H1 (cell line): ENCODE measurements at regions not wholly inside any gene's neighbourhood (a gene's known extent, or its start where the extent isn't known, plus 50 kb on each side); places are given as distances from the start of the nearest gene placed in this dataset.

Experiments used
- CTCF ChIA-PET: fragments of 300-600 bp; sonication (Branson Sonifier 250); formaldehyde crosslinking; loops from one replicate; lab custom pipeline; 2021; ENCODE audit not compliant: partially characterized antibody; lab: Charles Lee
- POLR2A ChIA-PET: fragments of 300-600 bp; sonication (Branson Sonifier 250); formaldehyde crosslinking; loops from one replicate; lab custom pipeline; 2021; ENCODE audit warnings: inconsistent platforms; ENCODE audit not compliant: partially characterized antibody; lab: Charles Lee
- DNase-seq, 2 experiments: peaks; one replicate each; pipeline versions ENCODE4 v3.0.0 to v3.0.0-alpha.2; 2010 to 2022; ENCODE audit warnings: low spot score in 2 of 2, low read depth in 1 of 2, mixed read lengths in 1 of 2
- FAIRE-seq: peaks from 2 replicates; lab custom pipeline; 2011; peaks lifted over from hg19 to GRCh38; lab: Jason Lieb, UNC
- H2AFZ ChIP-seq: 2 replicates; pipeline ENCODE4 v1.8.1; 2012; ENCODE audit warnings: low read length, inconsistent platforms
- H2AK5ac ChIP-seq: 2 replicates; pipeline ENCODE4 v1.6.1; 2013; ENCODE audit warnings: low read depth, low read length
- H2BK120ac ChIP-seq: replicated peaks from 2 replicates; pipeline ENCODE3; 2013; ENCODE audit warnings: low read depth, low read length, inconsistent platforms
- H2BK12ac ChIP-seq: 2 replicates; pipeline ENCODE4 v1.6.1; 2013; ENCODE audit warnings: low read depth, low read length
- H2BK15ac ChIP-seq: 2 replicates; pipeline ENCODE4 v1.6.1; 2013; ENCODE audit warnings: low read length
- H2BK20ac ChIP-seq: 2 replicates; pipeline ENCODE4 v1.6.1; 2013; ENCODE audit warnings: low read length
- H2BK5ac ChIP-seq: 2 replicates; pipeline ENCODE4 v1.6.1; 2013; ENCODE audit warnings: low read depth, low read length
- H3K14ac ChIP-seq: 2 replicates; pipeline ENCODE4 v1.6.1; 2013; ENCODE audit warnings: inconsistent platforms; ENCODE audit not compliant: insufficient read length
- H3K18ac ChIP-seq: 2 replicates; pipeline ENCODE4 v1.6.1; 2013; ENCODE audit warnings: low read length; ENCODE audit errors: extremely low read depth
- H3K23ac ChIP-seq: 2 replicates; pipeline ENCODE4 v1.6.1; 2013; ENCODE audit warnings: inconsistent platforms; ENCODE audit not compliant: insufficient read length
- H3K23me2 ChIP-seq: 2 replicates; pipeline ENCODE4 v1.6.1; 2013; ENCODE audit warnings: low read depth, low read length
- H3K27ac ChIP-seq: 2 replicates; pipeline ENCODE4 v1.6.1; 2011; ENCODE audit warnings: low read depth, low read length, inconsistent platforms
- H3K27me3 ChIP-seq, 4 experiments: replicated peaks in 1 of 4; 1 replicate in 1 of 4; 2 replicates in 3 of 4; pipeline versions ENCODE4 v1.6.1 to v1.8.1; 2011 to 2013; ENCODE audit warnings: low read length in 3 of 4, mild to moderate bottlenecking in 3 of 4, inconsistent platforms in 2 of 4, mixed read lengths in 2 of 4, moderate library complexity in 1 of 4; ENCODE audit not compliant: control insufficient read depth in 3 of 4, insufficient read depth in 3 of 4; ENCODE audit errors: extremely low read depth in 1 of 4
- H3K36me3 ChIP-seq, 4 experiments: 2 replicates each; pipeline versions ENCODE4 v1.6.1 to v1.8.1; 2011 to 2013; ENCODE audit warnings: mild to moderate bottlenecking in 4 of 4, low read length in 3 of 4, moderate library complexity in 2 of 4, control low read depth in 1 of 4, inconsistent platforms in 1 of 4; ENCODE audit not compliant: insufficient read depth in 4 of 4, control insufficient read depth in 2 of 4
- H3K4ac ChIP-seq: replicated peaks from 2 replicates; pipeline ENCODE3; 2013; ENCODE audit warnings: low read length, low read depth, mixed read lengths, inconsistent platforms; ENCODE audit not compliant: insufficient read length
- H3K4me1 ChIP-seq, 4 experiments: replicated peaks in 1 of 4; 1 replicate in 1 of 4; 2 replicates in 3 of 4; pipeline versions ENCODE4 v1.6.1 to v1.8.1; 2011 to 2013; ENCODE audit warnings: low read length in 3 of 4, inconsistent platforms in 2 of 4, mixed read lengths in 1 of 4; ENCODE audit not compliant: insufficient read depth in 4 of 4, control insufficient read depth in 3 of 4
- H3K4me2 ChIP-seq, 2 experiments: 2 replicates each; pipeline versions ENCODE4 v1.6.1 to v1.8.1; 2011 to 2013; ENCODE audit warnings: low read depth in 2 of 2, low read length in 2 of 2, control low read depth in 1 of 2, inconsistent platforms in 1 of 2, mild to moderate bottlenecking in 1 of 2; ENCODE audit not compliant: insufficient read depth in 1 of 2
- H3K4me3 ChIP-seq, 4 experiments: fragments of 200-600, 300-600 bp in 1 of 4; sonication (generic), shearing (Covaris generic), sonication (Bioruptor Twin) in 1 of 4; 2 replicates each; pipeline versions ENCODE4 v1.5.1 to v1.8.1; 2011 to 2016; ENCODE audit warnings: low read length in 4 of 4, low read depth in 3 of 4, control low read depth in 2 of 4, inconsistent platforms in 2 of 4, mild to moderate bottlenecking in 2 of 4, mixed read lengths in 1 of 4, moderate library complexity in 1 of 4; ENCODE audit not compliant: insufficient read depth in 2 of 4; ENCODE audit errors: extremely low read depth in 1 of 4
- H3K56ac ChIP-seq: replicated peaks from 2 replicates; pipeline ENCODE3; 2013; ENCODE audit warnings: low read depth, mild to moderate bottlenecking, mixed read lengths, low read length, inconsistent platforms; ENCODE audit not compliant: insufficient read length
- H3K79me1 ChIP-seq: 2 replicates; pipeline ENCODE4 v1.6.1; 2013; ENCODE audit warnings: low read depth, low read length, control low read depth
- H3K79me2 ChIP-seq, 2 experiments: 2 replicates each; pipeline versions ENCODE4 v1.6.1 to v1.8.1; 2012 to 2013; ENCODE audit warnings: low read length in 2 of 2, mild to moderate bottlenecking in 2 of 2, inconsistent platforms in 1 of 2; ENCODE audit not compliant: insufficient read depth in 2 of 2, control insufficient read depth in 1 of 2
- H3K9ac ChIP-seq, 4 experiments: replicated peaks in 1 of 4; 1 replicate in 1 of 4; 2 replicates in 3 of 4; pipeline versions ENCODE4 v1.6.1 to v1.8.1; 2011 to 2013; ENCODE audit warnings: low read depth in 3 of 4, low read length in 3 of 4, control low read depth in 2 of 4, mild to moderate bottlenecking in 2 of 4, moderate library complexity in 2 of 4, inconsistent platforms in 1 of 4; ENCODE audit errors: extremely low read depth in 1 of 4
- H3K9me3 ChIP-seq, 2 experiments: 2 replicates each; pipeline versions ENCODE4 v1.6.1 to v1.8.1; 2012 to 2013; ENCODE audit warnings: mild to moderate bottlenecking in 2 of 2, moderate library complexity in 2 of 2, control low read depth in 1 of 2, inconsistent platforms in 1 of 2, low read depth in 1 of 2, low read length in 1 of 2, mixed read lengths in 1 of 2; ENCODE audit not compliant: insufficient read depth in 2 of 2
- H4K20me1 ChIP-seq, 2 experiments: replicated peaks in 1 of 2; 2 replicates each; pipeline versions ENCODE3 to v1.8.1; 2011 to 2013; ENCODE audit warnings: inconsistent platforms in 2 of 2, low read length in 2 of 2, mild to moderate bottlenecking in 1 of 2; ENCODE audit not compliant: insufficient read depth in 2 of 2, control insufficient read depth in 1 of 2
- H4K5ac ChIP-seq: 2 replicates; pipeline ENCODE4 v1.6.1; 2013; ENCODE audit warnings: low read length, low read depth, mixed read lengths, inconsistent platforms; ENCODE audit not compliant: insufficient read length
- H4K8ac ChIP-seq: 2 replicates; pipeline ENCODE4 v1.8.0; 2013; ENCODE audit warnings: mild to moderate bottlenecking, moderate library complexity, low read length, inconsistent platforms; ENCODE audit not compliant: insufficient read depth; ENCODE audit errors: extremely low read depth
- H4K91ac ChIP-seq: replicated peaks from 2 replicates; pipeline ENCODE3; 2013; ENCODE audit warnings: low read length, mixed read lengths, inconsistent platforms; ENCODE audit not compliant: insufficient read length
- BCL11A ChIP-seq, 2 experiments: IDR thresholded peaks; one replicate each; pipeline ENCODE4 v1.6.1; 2011; ENCODE audit warnings: low read depth in 2 of 2, low read length in 2 of 2, mild to moderate bottlenecking in 2 of 2
- HDAC2 ChIP-seq, 2 experiments: fragments of 300-600 bp in 1 of 2; sonication (generic) in 1 of 2; IDR thresholded peaks; 2 replicates each; pipeline ENCODE4 v1.6.1; 2011 to 2012; ENCODE audit warnings: low read depth in 2 of 2, low read length in 2 of 2, mild to moderate bottlenecking in 2 of 2, moderate library complexity in 2 of 2, borderline replicate concordance in 1 of 2, inconsistent platforms in 1 of 2
- WGBS, 2 experiments: shearing (Covaris generic) in 1 of 2; methylation state at CpG; one replicate each; pipeline versions ENCODE4 v1.1.6 to v1.1.7; 2013 to 2015; ENCODE audit warnings: low lambda C conversion rate in 2 of 2, mixed read lengths in 2 of 2, inconsistent platforms in 1 of 2, low coverage in 1 of 2, missing lambda C conversion rate in 1 of 2; ENCODE audit not compliant: insufficient replicate concordance in 2 of 2, insufficient coverage in 1 of 2, insufficient read length in 1 of 2; ENCODE audit errors: extremely low coverage in 1 of 2, missing lambda C conversion rate in 1 of 2; 5-methylcytosine and 5-hydroxymethylcytosine counted together

DNA sequence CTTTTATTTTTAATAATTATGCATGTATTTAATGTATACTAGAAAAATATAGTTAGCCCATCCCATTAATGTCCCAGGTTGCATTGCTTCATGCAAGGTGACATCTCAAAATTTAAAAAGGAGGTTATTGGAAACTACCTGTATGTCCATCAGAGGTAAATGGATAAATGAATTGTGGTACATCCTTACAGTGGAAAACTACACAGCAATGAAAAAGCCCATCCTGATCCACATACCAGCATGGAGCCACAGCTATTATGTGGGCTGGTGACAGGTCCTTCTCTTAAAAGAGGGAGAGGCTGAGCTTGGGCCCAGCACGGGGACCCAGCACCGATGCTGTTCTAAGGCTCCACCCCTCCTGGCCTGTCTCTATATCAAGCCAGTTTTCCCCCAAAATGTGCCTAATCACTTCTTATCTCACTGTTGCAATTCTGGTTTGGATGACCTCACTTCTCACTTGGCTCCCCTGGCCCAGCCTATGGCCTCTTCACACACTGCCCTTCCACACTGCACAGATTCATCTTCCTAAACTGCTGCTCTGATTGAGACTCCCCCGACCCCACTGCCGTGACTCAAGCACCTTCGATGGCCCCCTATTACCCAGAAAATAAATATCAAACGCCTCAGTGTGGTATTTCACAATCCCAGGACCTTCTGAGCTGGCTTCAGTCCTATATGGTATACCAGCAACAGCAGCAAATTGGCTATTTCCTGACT lies 97.1 kb upstream of the NCOR2 start:
- Histone ChIP-seq H3K9me3 (peaks cover 0 to 3% of the 10 kb centered on the region in 2 experiments; a peak in 1 of 4 replicates), H2BK12ac (no peak overlapping the region), H3K18ac (no peak overlapping the region), H3K27me3 (no peaks in the 10 kb centered on the region; a peak in 1 of 7 replicates), H2BK120ac (no peak overlapping the region), H4K20me1 (no peaks in the 10 kb centered on the region), H3K23me2 (no peaks in the 10 kb centered on the region), H3K14ac (no peak overlapping the region), H3K36me3 (no peaks in the 10 kb centered on the region), H4K8ac (no peak overlapping the region), H2AK5ac (no peak overlapping the region), H3K4me1 (no peaks in the 10 kb centered on the region), H3K56ac (no peak overlapping the region), H2BK15ac (no peak overlapping the region), H3K4me2 (no peak overlapping the region), H2BK5ac (no peak overlapping the region), H2AFZ (no peak overlapping the region), H4K5ac (no peak overlapping the region), H3K23ac (no peak overlapping the region), H4K91ac (no peak overlapping the region), H3K27ac (no peak overlapping the region), H3K79me1 (no peaks in the 10 kb centered on the region), H3K79me2 (no peaks in the 10 kb centered on the region), H2BK20ac (no peak overlapping the region), H3K4ac (no peak overlapping the region), H3K9ac (no peak overlapping the region), H3K4me3 (no peak overlapping the region)
- FAIRE-seq, result no peak
- 84% methylated on average over 6 of the region's 6 CpGs; no CpG with 5 or more reads in 1 of the 2 experiments for WGBS, 2 experiments
- POLR2A ChIA-PET, result interaction anchor here (0.6 kb wide), 1 partner anchor 84 kb away, joined by 3 read pairs; no protein-coding TSS in a partner anchor
- CTCF ChIA-PET, result interaction anchor here (0.8 to 3.3 kb wide), 4 partner anchors 28 to 167 kb away, joined by 3 to 17 read pairs (median 4); partner anchors contain the start of gene NCOR2
- no peak for DNase-seq
- TF ChIP-seq HDAC2 (IDR thresholded peaks at IDR 0.05; ENCODE audit: borderline replicate concordance in 1 of 2, low read depth in 2 of 2, low read length in 2 of 2), result no peak
- TF ChIP-seq BCL11A (IDR thresholded peaks at IDR 0.05; ENCODE audit: low read depth in 2 of 2, low read length in 2 of 2), result no peak
